Fibroblast of lung (primary cell): ENCODE measurements at regions not wholly inside any gene's neighbourhood (a gene's known extent, or its start where the extent isn't known, plus 50 kb on each side); places are given as distances from the start of the nearest gene placed in this dataset.

Experiments used
- DNase-seq, 2 donors: peaks; one replicate each; pipeline versions ENCODE4 v3.0.0 to v3.0.0-alpha.2; 2010; ENCODE audit warnings: low read depth in 2 of 2
- H2AFZ ChIP-seq: 2 replicates; pipeline ENCODE4 v1.5.1; 2012; ENCODE audit warnings: low read length, control low read depth, inconsistent platforms
- H3K27ac ChIP-seq: 2 replicates; pipeline ENCODE4 v1.5.1; 2011; ENCODE audit warnings: low read length, control low read depth; ENCODE audit not compliant: insufficient read depth
- H3K27me3 ChIP-seq: 2 replicates; pipeline ENCODE4 v1.5.1; 2011; ENCODE audit warnings: mild to moderate bottlenecking, low read length; ENCODE audit not compliant: control insufficient read depth, insufficient read depth
- H3K36me3 ChIP-seq: 2 replicates; pipeline ENCODE4 v1.5.1; 2011; ENCODE audit warnings: low read length; ENCODE audit not compliant: control insufficient read depth, insufficient read depth
- H3K4me1 ChIP-seq: 2 replicates; pipeline ENCODE4 v1.5.1; 2011; ENCODE audit warnings: low read length; ENCODE audit not compliant: control insufficient read depth, insufficient read depth; ENCODE audit errors: extremely low read depth
- H3K4me2 ChIP-seq: 2 replicates; pipeline ENCODE4 v1.5.1; 2011; ENCODE audit warnings: low read length, control low read depth; ENCODE audit not compliant: insufficient read depth; ENCODE audit errors: extremely low read depth
- H3K4me3 ChIP-seq, 4 experiments: fragments of 200-600 bp in 1 of 4; sonication (generic) in 1 of 4; replicated peaks in 1 of 4; 2 replicates each; pipeline ENCODE4 v1.5.1; 2011 to 2016; ENCODE audit warnings: low read length in 4 of 4, low read depth in 3 of 4, mild to moderate bottlenecking in 3 of 4, control low read depth in 2 of 4, inconsistent platforms in 1 of 4, mixed read lengths in 1 of 4; ENCODE audit not compliant: insufficient read depth in 1 of 4; ENCODE audit errors: control extremely low read depth in 1 of 4
- H3K79me2 ChIP-seq: 2 replicates; pipeline ENCODE4 v1.5.1; 2012; ENCODE audit warnings: mild to moderate bottlenecking, low read length, inconsistent platforms; ENCODE audit not compliant: control insufficient read depth, insufficient read depth
- H3K9ac ChIP-seq: 2 replicates; pipeline ENCODE4 v1.5.1; 2011; ENCODE audit warnings: mild to moderate bottlenecking, low read length, control low read depth; ENCODE audit not compliant: insufficient read depth
- H3K9me3 ChIP-seq: 2 replicates; pipeline ENCODE4 v1.5.1; 2012; ENCODE audit warnings: low read depth, low read length; ENCODE audit not compliant: control insufficient read depth, insufficient read depth
- H4K20me1 ChIP-seq: 2 replicates; pipeline ENCODE4 v1.5.1; 2011; ENCODE audit warnings: low read length; ENCODE audit not compliant: control insufficient read depth, insufficient read depth; ENCODE audit errors: extremely low read depth
- CTCF ChIP-seq, 2 donors: IDR thresholded peaks in 1 of 2; conservative IDR thresholded peaks in 1 of 2; 1 replicate in 1 of 2; 2 replicates in 1 of 2; pipeline ENCODE4 v1.5.1; 2011 to 2012; ENCODE audit warnings: low read length in 2 of 2, control low read depth in 1 of 2, inconsistent platforms in 1 of 2, low read depth in 1 of 2, mild to moderate bottlenecking in 1 of 2
- EZH2 ChIP-seq: IDR thresholded peaks from 2 replicates; pipeline ENCODE4 v1.5.1; 2012; ENCODE audit warnings: low read length, control low read depth, mild to moderate bottlenecking; ENCODE audit errors: missing control alignments

GRCh38 chr3:55405436-55405835, 81.7 kb downstream of the WNT5A start:
- peak; percentile 19 to 36 for DNase-seq
- Histone ChIP-seq H3K9ac (no peak overlapping the region), H3K79me2 (no peaks in the 10 kb centered on the region), H4K20me1 (no peaks in the 10 kb centered on the region), H3K4me1 (no peaks in the 10 kb centered on the region), H2AFZ (no peak overlapping the region), H3K27ac (no peak overlapping the region), H3K36me3 (no peaks in the 10 kb centered on the region), H3K9me3 (no peaks in the 10 kb centered on the region), H3K4me2 (no peak overlapping the region), H3K4me3 (no peak overlapping the region), H3K27me3 (no peaks in the 10 kb centered on the region)
- TF ChIP-seq CTCF (conservative IDR thresholded peaks at IDR 0.05 in 1 of 2, IDR thresholded peaks at IDR 0.05 in 1 of 2; ENCODE audit: low read depth in 1 of 2, low read length in 2 of 2) (peak in 1 of 2 donors; percentile 39), EZH2 (no peak)

GRCh38 chr3:55402886-55403609, 84.1 kb downstream of the WNT5A start:
- TF ChIP-seq CTCF (conservative IDR thresholded peaks at IDR 0.05 in 1 of 2, IDR thresholded peaks at IDR 0.05 in 1 of 2; ENCODE audit: low read depth in 1 of 2, low read length in 2 of 2) (no peak), EZH2 (no peak)
- no peaks in the 10 kb centered on the region for H3K4me1 ChIP-seq
- DNase-seq: peak in 1 of 2 donors; percentile 41

GRCh38 chr3:55380561-55380960, 106.5 kb downstream of the WNT5A start:
- no peaks in the 10 kb centered on the region for H3K27me3 ChIP-seq
- no peak overlapping the region for H2AFZ ChIP-seq
- no peaks in the 10 kb centered on the region for H3K4me1 ChIP-seq
- DNase-seq: no peak
- H3K9ac ChIP-seq: no peak overlapping the region
- H3K4me3 ChIP-seq: no peak overlapping the region
- no peaks in the 10 kb centered on the region for H3K79me2 ChIP-seq
- H3K36me3 ChIP-seq: no peaks in the 10 kb centered on the region
- H3K9me3 ChIP-seq: no peaks in the 10 kb centered on the region
- H4K20me1 ChIP-seq: no peaks in the 10 kb centered on the region
- H3K4me2 ChIP-seq: no peak overlapping the region
- no peak for TF ChIP-seq CTCF (conservative IDR thresholded peaks at IDR 0.05 in 1 of 2, IDR thresholded peaks at IDR 0.05 in 1 of 2; ENCODE audit: low read depth in 1 of 2, low read length in 2 of 2)
- no peak for TF ChIP-seq EZH2
- no peak overlapping the region for H3K27ac ChIP-seq

More at GRCh38 chr3:55402886-55403609, 84.1 kb downstream of the WNT5A start:
- Histone ChIP-seq H3K4me3 (no peak overlapping the region), H3K36me3 (no peaks in the 10 kb centered on the region), H3K9ac (no peak overlapping the region), H3K27me3 (no peaks in the 10 kb centered on the region), H3K4me2 (no peak overlapping the region), H2AFZ (no peak overlapping the region), H3K27ac (no peak overlapping the region), H4K20me1 (no peaks in the 10 kb centered on the region), H3K9me3 (no peaks in the 10 kb centered on the region), H3K79me2 (no peaks in the 10 kb centered on the region)
